WERI-Rb-1 (cell line): ENCODE measurements at regions not wholly inside any gene's neighbourhood (a gene's known extent, or its start where the extent isn't known, plus 50 kb on each side); places are given as distances from the start of the nearest gene placed in this dataset.

Source experiments
- DNase-seq: peaks from one replicate; pipeline ENCODE4 v3.0.0-alpha.2; 2020
- H3K27ac ChIP-seq: fragments of 250-450 bp; sonication (Bioruptor Pico); 2 replicates; pipeline ENCODE4 v1.5.1; 2020; ENCODE audit warnings: mild to moderate bottlenecking, moderate library complexity
- H3K27me3 ChIP-seq: fragments of 250-450 bp; sonication (Bioruptor Pico); 2 replicates; pipeline ENCODE4 v1.5.1; 2021; ENCODE audit warnings: mild to moderate bottlenecking, low read depth, moderate library complexity; ENCODE audit not compliant: insufficient read depth, severe bottlenecking
- H3K36me3 ChIP-seq: fragments of 250-450 bp; sonication (Bioruptor Pico); 2 replicates; pipeline ENCODE4 v1.5.1; 2020; ENCODE audit warnings: mild to moderate bottlenecking, moderate library complexity
- H3K4me3 ChIP-seq: 2 replicates; pipeline ENCODE4 v1.5.1; 2011; ENCODE audit warnings: low read depth, mild to moderate bottlenecking, control low read depth, low read length
- H3K9me3 ChIP-seq: fragments of 250-450 bp; sonication (Bioruptor Pico); 2 replicates; pipeline ENCODE4 v1.5.1; 2021; ENCODE audit warnings: mild to moderate bottlenecking, moderate library complexity; ENCODE audit not compliant: severe bottlenecking
- CTCF ChIP-seq: IDR thresholded peaks from 2 replicates; pipeline ENCODE4 v1.5.1; 2011; ENCODE audit warnings: low read depth, mild to moderate bottlenecking, control low read depth, inconsistent platforms, low read length

GRCh38 chr5:4576908-4577307 is 563.2 kb upstream of the ADAMTS16 start:
- Histone ChIP-seq H3K4me3 (no peak overlapping the region), H3K36me3 (no peaks in the 10 kb centered on the region), H3K27ac (no peak overlapping the region), H3K27me3 (peaks cover 27% of the 10 kb centered on the region), H3K9me3 (no peaks in the 10 kb centered on the region)
- no peak for DNase-seq
- no peak for TF ChIP-seq CTCF

GRCh38 chr5:4579679-4580078 is 560.5 kb upstream of the ADAMTS16 start:
- no peak for TF ChIP-seq CTCF
- Histone ChIP-seq H3K9me3 (no peaks in the 10 kb centered on the region), H3K27me3 (peaks cover 47% of the 10 kb centered on the region), H3K27ac (no peak overlapping the region), H3K36me3 (no peaks in the 10 kb centered on the region), H3K4me3 (no peak overlapping the region)
- DNase-seq: no peak

GRCh38 chr5:4580772-4581171 is 559.4 kb upstream of the ADAMTS16 start:
- Histone ChIP-seq H3K9me3 (no peaks in the 10 kb centered on the region), H3K36me3 (no peaks in the 10 kb centered on the region), H3K4me3 (no peak overlapping the region), H3K27me3 (peaks cover 44% of the 10 kb centered on the region), H3K27ac (no peak overlapping the region)
- TF ChIP-seq CTCF: no peak
- DNase-seq: no peak

GRCh38 chr5:4581289-4581688 is 558.8 kb upstream of the ADAMTS16 start:
- H3K9me3 ChIP-seq: no peaks in the 10 kb centered on the region
- no peaks in the 10 kb centered on the region for H3K36me3 ChIP-seq
- no peak overlapping the region for H3K4me3 ChIP-seq
- peaks cover 47% of the 10 kb centered on the region for H3K27me3 ChIP-seq
- TF ChIP-seq CTCF: no peak
- DNase-seq: no peak
- no peak overlapping the region for H3K27ac ChIP-seq

GRCh38 chr5:4584982-4585381 is 555.1 kb upstream of the ADAMTS16 start:
- no peak for DNase-seq
- Histone ChIP-seq H3K36me3 (no peaks in the 10 kb centered on the region), H3K27ac (no peak overlapping the region), H3K4me3 (no peak overlapping the region), H3K27me3 (peaks cover 31% of the 10 kb centered on the region), H3K9me3 (no peaks in the 10 kb centered on the region)
- TF ChIP-seq CTCF: no peak

- no peak for TF ChIP-seq CTCF
- no peaks in the 10 kb centered on the region for H3K36me3 ChIP-seq
- H3K9me3 ChIP-seq: no peaks in the 10 kb centered on the region
- H3K27ac ChIP-seq: no peak overlapping the region
- H3K27me3 ChIP-seq: peaks cover 10% of the 10 kb centered on the region
- DNase-seq: no peak
- H3K4me3 ChIP-seq: no peak overlapping the region
Observed at GRCh38 chr5:4613440-4613839, 526.7 kb upstream of the ADAMTS16 start.
